Vagina (tissue), 2 donors: ENCODE measurements at regions not wholly inside any gene's neighbourhood (a gene's known extent, or its start where the extent isn't known, plus 50 kb on each side); places are given as distances from the start of the nearest gene placed in this dataset.

ENCODE experiments used
- DNase-seq, 2 donors: peaks; one replicate each; pipeline ENCODE4 v3.0.0-alpha.2; 2017; ENCODE audit errors: extremely low spot score in 2 of 2
- H3K27ac ChIP-seq: fragments of 200-600 bp; sonication (generic); one replicate; pipeline ENCODE4 v1.5.1; 2019
- H3K27me3 ChIP-seq: fragments of 200-600 bp; sonication (generic); one replicate; pipeline ENCODE4 v1.5.1; 2019
- H3K36me3 ChIP-seq, 2 donors: fragments of 200-600 bp; sonication (generic); one replicate each; pipeline ENCODE4 v1.5.1; 2017 to 2019
- H3K4me1 ChIP-seq: fragments of 200-600 bp; sonication (generic); one replicate; pipeline ENCODE4 v1.5.1; 2019
- H3K4me3 ChIP-seq, 2 donors: fragments of 200-600 bp; sonication (generic); 1 replicate in 1 of 2; 2 replicates in 1 of 2; pipeline ENCODE4 v1.5.1; 2016 to 2019
- H3K9me3 ChIP-seq: fragments of 200-600 bp; sonication (generic); one replicate; pipeline ENCODE4 v1.5.1; 2019
- POLR2A ChIP-seq, 2 donors: fragments of 450-650 bp; IDR thresholded peaks; one replicate each; pipeline ENCODE4 v1.6.1; 2017; ENCODE audit warnings: antibody characterized with exemption in 2 of 2, mild to moderate bottlenecking in 2 of 2, moderate library complexity in 2 of 2
- POLR2AphosphoS5 ChIP-seq, 2 donors: sonication (generic); formaldehyde crosslinking; IDR thresholded peaks; one replicate each; pipeline ENCODE4 v1.9.0; 2017; ENCODE audit warnings: antibody characterized with exemption in 2 of 2, mild to moderate bottlenecking in 2 of 2, low read depth in 1 of 2; ENCODE audit not compliant: insufficient read depth in 1 of 2
- intact Hi-C: fragments of 100-400 bp; cut with DNase I; formaldehyde crosslinking; loops from one replicate; pipeline ENCODE4 v1.15.1; 2023
- TF ChIP-seq, protein P1 (sequence below), 3 experiments: fragments of 450-650 bp in 2 of 3; fragments of 200-600 bp in 1 of 3; sonication (generic) in 1 of 3; IDR thresholded peaks; one replicate each; pipeline ENCODE4 v1.5.1; 2017 to 2019; ENCODE audit warnings: antibody characterized with exemption in 3 of 3, mild to moderate bottlenecking in 2 of 3, moderate library complexity in 2 of 3

DNA sequence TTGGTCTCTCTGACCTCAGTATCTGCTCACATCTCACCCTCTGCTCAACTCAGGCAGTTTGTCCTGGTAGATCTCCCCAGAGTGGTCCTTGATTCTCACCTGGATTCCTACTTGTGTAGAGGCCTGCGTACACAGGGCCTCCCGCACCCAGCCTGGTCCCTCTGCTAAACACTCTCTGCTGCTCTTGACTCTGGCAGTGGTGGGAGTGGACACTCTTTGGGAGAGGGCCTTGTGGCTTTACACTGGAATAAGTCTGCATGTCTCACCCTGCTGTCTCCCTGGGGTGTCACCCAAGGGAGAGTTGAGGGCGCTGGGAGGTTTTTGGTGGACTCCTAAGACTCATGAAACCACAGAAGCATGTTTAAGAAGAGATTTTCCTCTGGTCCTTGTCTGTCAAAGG lies 57.3 kb upstream of the ECI2 start:
- H3K9me3 ChIP-seq: no peaks in the 10 kb centered on the region
- no peaks in the 10 kb centered on the region for H3K4me1 ChIP-seq
- H3K36me3 ChIP-seq: no peaks in the 10 kb centered on the region
- H3K27ac ChIP-seq: no peak overlapping the region
- no peaks in the 10 kb centered on the region for H3K27me3 ChIP-seq
- TF ChIP-seq, protein P1, sequence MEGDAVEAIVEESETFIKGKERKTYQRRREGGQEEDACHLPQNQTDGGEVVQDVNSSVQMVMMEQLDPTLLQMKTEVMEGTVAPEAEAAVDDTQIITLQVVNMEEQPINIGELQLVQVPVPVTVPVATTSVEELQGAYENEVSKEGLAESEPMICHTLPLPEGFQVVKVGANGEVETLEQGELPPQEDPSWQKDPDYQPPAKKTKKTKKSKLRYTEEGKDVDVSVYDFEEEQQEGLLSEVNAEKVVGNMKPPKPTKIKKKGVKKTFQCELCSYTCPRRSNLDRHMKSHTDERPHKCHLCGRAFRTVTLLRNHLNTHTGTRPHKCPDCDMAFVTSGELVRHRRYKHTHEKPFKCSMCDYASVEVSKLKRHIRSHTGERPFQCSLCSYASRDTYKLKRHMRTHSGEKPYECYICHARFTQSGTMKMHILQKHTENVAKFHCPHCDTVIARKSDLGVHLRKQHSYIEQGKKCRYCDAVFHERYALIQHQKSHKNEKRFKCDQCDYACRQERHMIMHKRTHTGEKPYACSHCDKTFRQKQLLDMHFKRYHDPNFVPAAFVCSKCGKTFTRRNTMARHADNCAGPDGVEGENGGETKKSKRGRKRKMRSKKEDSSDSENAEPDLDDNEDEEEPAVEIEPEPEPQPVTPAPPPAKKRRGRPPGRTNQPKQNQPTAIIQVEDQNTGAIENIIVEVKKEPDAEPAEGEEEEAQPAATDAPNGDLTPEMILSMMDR (IDR thresholded peaks at IDR 0.05): no peak
- TF ChIP-seq POLR2AphosphoS5 (IDR thresholded peaks at IDR 0.05; ENCODE audit: insufficient read depth in 1 of 2, low read depth in 1 of 2) (no peak), POLR2A (IDR thresholded peaks at IDR 0.05) (no peak)
- intact Hi-C loops: no loop called here
- no peak for DNase-seq
- H3K4me3 ChIP-seq: no peak overlapping the region

DNA sequence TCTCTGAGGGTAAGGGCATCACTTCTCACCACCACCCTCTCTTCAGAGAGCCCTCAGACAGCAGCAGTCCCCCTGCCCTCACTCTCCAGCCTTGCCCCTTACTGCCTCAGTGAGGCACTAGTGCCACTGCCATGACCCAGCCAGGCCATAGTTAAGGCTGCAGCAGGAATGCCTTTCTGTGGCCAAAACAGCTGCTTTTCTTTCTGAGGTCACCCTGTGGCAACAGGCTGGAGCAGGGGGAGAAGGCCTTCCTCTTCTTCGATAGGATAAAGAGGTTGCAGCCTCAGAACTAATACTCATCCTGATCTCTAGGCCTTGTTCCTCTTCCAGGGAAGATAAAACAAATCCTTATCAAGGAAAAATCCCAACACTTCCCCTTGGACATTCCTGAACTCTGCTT lies 56.8 kb upstream of the ECI2 start:
- H3K36me3 ChIP-seq: no peaks in the 10 kb centered on the region
- H3K9me3 ChIP-seq: no peaks in the 10 kb centered on the region
- TF ChIP-seq POLR2A (IDR thresholded peaks at IDR 0.05): no peak
- TF ChIP-seq, protein P1 (IDR thresholded peaks at IDR 0.05): no peak
- TF ChIP-seq POLR2AphosphoS5 (IDR thresholded peaks at IDR 0.05; ENCODE audit: insufficient read depth in 1 of 2, low read depth in 1 of 2): no peak
- no peak for DNase-seq
- H3K4me3 ChIP-seq: no peak overlapping the region
- no peaks in the 10 kb centered on the region for H3K27me3 ChIP-seq
- intact Hi-C loops: no loop called here
- H3K4me1 ChIP-seq: no peaks in the 10 kb centered on the region
- no peak overlapping the region for H3K27ac ChIP-seq

DNA sequence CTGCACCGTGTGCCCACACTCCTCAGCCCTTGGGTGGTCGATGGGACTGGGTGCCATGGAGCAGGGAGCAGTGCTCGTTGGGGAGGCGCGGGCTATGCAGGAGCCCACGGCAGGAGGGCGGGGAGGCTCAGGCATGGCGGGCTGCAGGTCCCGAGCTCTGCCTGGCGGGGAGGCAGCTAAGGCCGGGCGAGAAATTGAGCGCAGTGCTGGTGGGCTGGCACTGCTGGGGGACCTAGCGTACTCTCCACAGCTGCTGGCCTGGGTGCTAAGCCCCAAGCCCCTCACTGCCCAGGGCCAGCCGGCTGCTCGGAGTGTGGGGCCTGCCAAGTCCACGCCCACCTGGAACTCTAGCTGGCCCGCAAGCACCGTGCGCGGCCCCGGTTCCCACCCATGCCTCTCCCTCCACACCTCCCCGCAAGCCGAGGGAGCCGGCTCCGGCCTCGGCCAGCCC lies 55.9 kb upstream of the ECI2 start:
- no peak for DNase-seq
- Histone ChIP-seq H3K4me3 (no peak overlapping the region), H3K36me3 (no peaks in the 10 kb centered on the region), H3K27ac (no peak overlapping the region), H3K4me1 (no peaks in the 10 kb centered on the region), H3K9me3 (no peaks in the 10 kb centered on the region), H3K27me3 (no peaks in the 10 kb centered on the region)
- TF ChIP-seq, protein P1 (IDR thresholded peaks at IDR 0.05): no peak
- TF ChIP-seq POLR2A (IDR thresholded peaks at IDR 0.05): no peak
- no peak for TF ChIP-seq POLR2AphosphoS5 (IDR thresholded peaks at IDR 0.05; ENCODE audit: insufficient read depth in 1 of 2, low read depth in 1 of 2)
- intact Hi-C loops: no loop called here

DNA sequence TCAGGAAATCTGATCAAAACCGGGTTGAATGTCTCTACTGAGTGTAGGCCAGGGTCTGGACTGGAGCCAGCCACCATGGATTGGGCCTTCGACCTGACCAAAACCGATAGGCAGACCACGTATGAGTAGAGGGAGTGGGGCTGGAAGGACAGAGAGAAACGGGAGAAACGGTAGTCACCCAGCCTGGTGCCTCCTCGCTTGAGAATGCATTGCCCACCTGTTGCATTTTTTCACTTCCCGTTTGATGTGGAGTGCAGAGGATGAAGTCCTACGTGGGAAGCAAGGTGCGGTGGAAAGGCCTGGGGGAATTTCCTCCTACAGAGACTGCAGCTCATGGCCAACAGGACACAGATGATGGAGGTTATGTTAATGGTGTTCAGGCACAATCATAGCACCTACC lies 53.9 kb upstream of the ECI2 start:
- Histone ChIP-seq H3K4me3 (no peak overlapping the region), H3K36me3 (no peaks in the 10 kb centered on the region), H3K27ac (no peak overlapping the region), H3K27me3 (no peaks in the 10 kb centered on the region), H3K4me1 (no peaks in the 10 kb centered on the region), H3K9me3 (no peaks in the 10 kb centered on the region)
- intact Hi-C loops: no loop called here
- DNase-seq: no peak
- no peak for TF ChIP-seq POLR2A (IDR thresholded peaks at IDR 0.05)
- TF ChIP-seq POLR2AphosphoS5 (IDR thresholded peaks at IDR 0.05; ENCODE audit: insufficient read depth in 1 of 2, low read depth in 1 of 2): no peak
- TF ChIP-seq, protein P1 (IDR thresholded peaks at IDR 0.05): no peak

DNA sequence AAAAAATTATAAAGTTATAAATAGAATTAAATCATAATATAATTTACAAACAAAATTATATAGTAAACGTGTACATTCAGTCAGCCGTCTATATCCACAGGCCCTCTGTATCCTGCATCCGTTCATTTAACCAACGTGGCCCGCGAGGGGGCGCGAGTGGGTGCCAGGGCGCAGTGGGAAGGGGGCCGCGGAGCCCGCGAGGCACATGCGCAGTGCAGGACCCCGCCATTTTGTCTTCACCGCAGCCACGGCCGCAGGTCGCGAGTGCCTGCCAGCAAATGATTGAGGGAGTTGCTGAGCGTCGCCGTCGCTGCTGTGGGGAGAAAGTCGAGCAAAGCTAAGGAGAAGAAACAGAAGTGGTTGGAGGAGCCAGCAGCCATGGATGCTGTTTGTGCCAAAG lies 53.4 kb upstream of the ECI2 start:
- no peaks in the 10 kb centered on the region for H3K9me3 ChIP-seq
- intact Hi-C loops: no loop called here
- no peaks in the 10 kb centered on the region for H3K27me3 ChIP-seq
- no peaks in the 10 kb centered on the region for H3K4me1 ChIP-seq
- H3K36me3 ChIP-seq: no peaks in the 10 kb centered on the region
- TF ChIP-seq, protein P1 (IDR thresholded peaks at IDR 0.05): no peak
- TF ChIP-seq POLR2A (IDR thresholded peaks at IDR 0.05): no peak
- TF ChIP-seq POLR2AphosphoS5 (IDR thresholded peaks at IDR 0.05; ENCODE audit: insufficient read depth in 1 of 2, low read depth in 1 of 2): no peak
- H3K4me3 ChIP-seq: no peak overlapping the region
- no peak overlapping the region for H3K27ac ChIP-seq
- no peak for DNase-seq
